H1 (cell line): ENCODE measurements at regions not wholly inside any gene's neighbourhood (a gene's known extent, or its start where the extent isn't known, plus 50 kb on each side); places are given as distances from the start of the nearest gene placed in this dataset.

Source experiments
- CTCF ChIA-PET: fragments of 300-600 bp; sonication (Branson Sonifier 250); formaldehyde crosslinking; loops from one replicate; lab custom pipeline; 2021; ENCODE audit not compliant: partially characterized antibody; lab: Charles Lee
- POLR2A ChIA-PET: fragments of 300-600 bp; sonication (Branson Sonifier 250); formaldehyde crosslinking; loops from one replicate; lab custom pipeline; 2021; ENCODE audit warnings: inconsistent platforms; ENCODE audit not compliant: partially characterized antibody; lab: Charles Lee
- DNase-seq, 2 experiments: peaks; one replicate each; pipeline versions ENCODE4 v3.0.0 to v3.0.0-alpha.2; 2010 to 2022; ENCODE audit warnings: low spot score in 2 of 2, low read depth in 1 of 2, mixed read lengths in 1 of 2
- FAIRE-seq: peaks from 2 replicates; lab custom pipeline; 2011; peaks lifted over from hg19 to GRCh38; lab: Jason Lieb, UNC
- H2AFZ ChIP-seq: 2 replicates; pipeline ENCODE4 v1.8.1; 2012; ENCODE audit warnings: low read length, inconsistent platforms
- H2AK5ac ChIP-seq: 2 replicates; pipeline ENCODE4 v1.6.1; 2013; ENCODE audit warnings: low read depth, low read length
- H2BK120ac ChIP-seq: replicated peaks from 2 replicates; pipeline ENCODE3; 2013; ENCODE audit warnings: low read depth, low read length, inconsistent platforms
- H2BK12ac ChIP-seq: 2 replicates; pipeline ENCODE4 v1.6.1; 2013; ENCODE audit warnings: low read depth, low read length
- H2BK15ac ChIP-seq: 2 replicates; pipeline ENCODE4 v1.6.1; 2013; ENCODE audit warnings: low read length
- H2BK20ac ChIP-seq: 2 replicates; pipeline ENCODE4 v1.6.1; 2013; ENCODE audit warnings: low read length
- H2BK5ac ChIP-seq: 2 replicates; pipeline ENCODE4 v1.6.1; 2013; ENCODE audit warnings: low read depth, low read length
- H3K14ac ChIP-seq: 2 replicates; pipeline ENCODE4 v1.6.1; 2013; ENCODE audit warnings: inconsistent platforms; ENCODE audit not compliant: insufficient read length
- H3K18ac ChIP-seq: 2 replicates; pipeline ENCODE4 v1.6.1; 2013; ENCODE audit warnings: low read length; ENCODE audit errors: extremely low read depth
- H3K23ac ChIP-seq: 2 replicates; pipeline ENCODE4 v1.6.1; 2013; ENCODE audit warnings: inconsistent platforms; ENCODE audit not compliant: insufficient read length
- H3K23me2 ChIP-seq: 2 replicates; pipeline ENCODE4 v1.6.1; 2013; ENCODE audit warnings: low read depth, low read length
- H3K27ac ChIP-seq: 2 replicates; pipeline ENCODE4 v1.6.1; 2011; ENCODE audit warnings: low read depth, low read length, inconsistent platforms
- H3K27me3 ChIP-seq, 4 experiments: replicated peaks in 1 of 4; 1 replicate in 1 of 4; 2 replicates in 3 of 4; pipeline versions ENCODE4 v1.6.1 to v1.8.1; 2011 to 2013; ENCODE audit warnings: low read length in 3 of 4, mild to moderate bottlenecking in 3 of 4, inconsistent platforms in 2 of 4, mixed read lengths in 2 of 4, moderate library complexity in 1 of 4; ENCODE audit not compliant: control insufficient read depth in 3 of 4, insufficient read depth in 3 of 4; ENCODE audit errors: extremely low read depth in 1 of 4
- H3K36me3 ChIP-seq, 4 experiments: 2 replicates each; pipeline versions ENCODE4 v1.6.1 to v1.8.1; 2011 to 2013; ENCODE audit warnings: mild to moderate bottlenecking in 4 of 4, low read length in 3 of 4, moderate library complexity in 2 of 4, control low read depth in 1 of 4, inconsistent platforms in 1 of 4; ENCODE audit not compliant: insufficient read depth in 4 of 4, control insufficient read depth in 2 of 4
- H3K4ac ChIP-seq: replicated peaks from 2 replicates; pipeline ENCODE3; 2013; ENCODE audit warnings: low read length, low read depth, mixed read lengths, inconsistent platforms; ENCODE audit not compliant: insufficient read length
- H3K4me1 ChIP-seq, 4 experiments: replicated peaks in 1 of 4; 1 replicate in 1 of 4; 2 replicates in 3 of 4; pipeline versions ENCODE4 v1.6.1 to v1.8.1; 2011 to 2013; ENCODE audit warnings: low read length in 3 of 4, inconsistent platforms in 2 of 4, mixed read lengths in 1 of 4; ENCODE audit not compliant: insufficient read depth in 4 of 4, control insufficient read depth in 3 of 4
- H3K4me2 ChIP-seq, 2 experiments: 2 replicates each; pipeline versions ENCODE4 v1.6.1 to v1.8.1; 2011 to 2013; ENCODE audit warnings: low read depth in 2 of 2, low read length in 2 of 2, control low read depth in 1 of 2, inconsistent platforms in 1 of 2, mild to moderate bottlenecking in 1 of 2; ENCODE audit not compliant: insufficient read depth in 1 of 2
- H3K4me3 ChIP-seq, 4 experiments: fragments of 200-600, 300-600 bp in 1 of 4; sonication (generic), shearing (Covaris generic), sonication (Bioruptor Twin) in 1 of 4; 2 replicates each; pipeline versions ENCODE4 v1.5.1 to v1.8.1; 2011 to 2016; ENCODE audit warnings: low read length in 4 of 4, low read depth in 3 of 4, control low read depth in 2 of 4, inconsistent platforms in 2 of 4, mild to moderate bottlenecking in 2 of 4, mixed read lengths in 1 of 4, moderate library complexity in 1 of 4; ENCODE audit not compliant: insufficient read depth in 2 of 4; ENCODE audit errors: extremely low read depth in 1 of 4
- H3K56ac ChIP-seq: replicated peaks from 2 replicates; pipeline ENCODE3; 2013; ENCODE audit warnings: low read depth, mild to moderate bottlenecking, mixed read lengths, low read length, inconsistent platforms; ENCODE audit not compliant: insufficient read length
- H3K79me1 ChIP-seq: 2 replicates; pipeline ENCODE4 v1.6.1; 2013; ENCODE audit warnings: low read depth, low read length, control low read depth
- H3K79me2 ChIP-seq, 2 experiments: 2 replicates each; pipeline versions ENCODE4 v1.6.1 to v1.8.1; 2012 to 2013; ENCODE audit warnings: low read length in 2 of 2, mild to moderate bottlenecking in 2 of 2, inconsistent platforms in 1 of 2; ENCODE audit not compliant: insufficient read depth in 2 of 2, control insufficient read depth in 1 of 2
- H3K9ac ChIP-seq, 4 experiments: replicated peaks in 1 of 4; 1 replicate in 1 of 4; 2 replicates in 3 of 4; pipeline versions ENCODE4 v1.6.1 to v1.8.1; 2011 to 2013; ENCODE audit warnings: low read depth in 3 of 4, low read length in 3 of 4, control low read depth in 2 of 4, mild to moderate bottlenecking in 2 of 4, moderate library complexity in 2 of 4, inconsistent platforms in 1 of 4; ENCODE audit errors: extremely low read depth in 1 of 4
- H3K9me3 ChIP-seq, 2 experiments: 2 replicates each; pipeline versions ENCODE4 v1.6.1 to v1.8.1; 2012 to 2013; ENCODE audit warnings: mild to moderate bottlenecking in 2 of 2, moderate library complexity in 2 of 2, control low read depth in 1 of 2, inconsistent platforms in 1 of 2, low read depth in 1 of 2, low read length in 1 of 2, mixed read lengths in 1 of 2; ENCODE audit not compliant: insufficient read depth in 2 of 2
- H4K20me1 ChIP-seq, 2 experiments: replicated peaks in 1 of 2; 2 replicates each; pipeline versions ENCODE3 to v1.8.1; 2011 to 2013; ENCODE audit warnings: inconsistent platforms in 2 of 2, low read length in 2 of 2, mild to moderate bottlenecking in 1 of 2; ENCODE audit not compliant: insufficient read depth in 2 of 2, control insufficient read depth in 1 of 2
- H4K5ac ChIP-seq: 2 replicates; pipeline ENCODE4 v1.6.1; 2013; ENCODE audit warnings: low read length, low read depth, mixed read lengths, inconsistent platforms; ENCODE audit not compliant: insufficient read length
- H4K8ac ChIP-seq: 2 replicates; pipeline ENCODE4 v1.8.0; 2013; ENCODE audit warnings: mild to moderate bottlenecking, moderate library complexity, low read length, inconsistent platforms; ENCODE audit not compliant: insufficient read depth; ENCODE audit errors: extremely low read depth
- H4K91ac ChIP-seq: replicated peaks from 2 replicates; pipeline ENCODE3; 2013; ENCODE audit warnings: low read length, mixed read lengths, inconsistent platforms; ENCODE audit not compliant: insufficient read length
- BACH1 ChIP-seq: IDR thresholded peaks from 2 replicates; pipeline ENCODE4 v1.6.1; 2012; ENCODE audit warnings: low read length, improper control_type of control experiment
- CBX8 ChIP-seq: fragments of 300-800, 300-1000 bp; sonication (generic); IDR thresholded peaks from 2 replicates; pipeline ENCODE4 v1.7.1; 2016; ENCODE audit warnings: low read depth, low read length, borderline replicate concordance
- E2F6 ChIP-seq: IDR thresholded peaks from 2 replicates; pipeline ENCODE4 v1.6.1; 2012; ENCODE audit warnings: inconsistent platforms
- JUND ChIP-seq: IDR thresholded peaks from 2 replicates; pipeline ENCODE4 v1.6.1; 2011; ENCODE audit warnings: mild to moderate bottlenecking, improper control_type of control experiment, low read length
- KDM4A ChIP-seq: IDR thresholded peaks from one replicate; pipeline ENCODE4 v1.7.1; 2012; ENCODE audit warnings: low read depth, mild to moderate bottlenecking, moderate library complexity, low read length, inconsistent platforms; ENCODE audit not compliant: severe bottlenecking
- NRF1 ChIP-seq: IDR thresholded peaks from 2 replicates; pipeline ENCODE4 v1.6.1; 2011; ENCODE audit warnings: mild to moderate bottlenecking, low read depth, low read length, improper control_type of control experiment
- POLR2AphosphoS5 ChIP-seq: IDR thresholded peaks from 2 replicates; pipeline ENCODE4 v1.6.1; 2011; ENCODE audit warnings: low read depth, low read length
- POU5F1 ChIP-seq: IDR thresholded peaks from 2 replicates; pipeline ENCODE4 v1.6.1; 2011; ENCODE audit warnings: low read depth, mild to moderate bottlenecking, low read length, moderate library complexity
- RAD21 ChIP-seq, 2 experiments: IDR thresholded peaks in 1 of 2; conservative IDR thresholded peaks in 1 of 2; 2 replicates each; pipeline ENCODE4 v1.6.1; 2011; ENCODE audit warnings: low read depth in 2 of 2, low read length in 2 of 2, improper control_type of control experiment in 1 of 2, inconsistent platforms in 1 of 2, mild to moderate bottlenecking in 1 of 2, moderate library complexity in 1 of 2
- RFX5 ChIP-seq: IDR thresholded peaks from 2 replicates; pipeline ENCODE4 v1.6.1; 2011; ENCODE audit warnings: low read depth, low read length, improper control_type of control experiment, borderline replicate concordance

- TF ChIP-seq KDM4A (no peak), RFX5 (no peak), POU5F1 (no peak), E2F6 (no peak), NRF1 (no peak), JUND (no peak), RAD21 (IDR thresholded peaks at IDR 0.05 in 1 of 2, conservative IDR thresholded peaks at IDR 0.05 in 1 of 2; ENCODE audit: low read depth in 2 of 2, low read length in 2 of 2) (no peak), POLR2AphosphoS5 (no peak), BACH1 (no peak), CBX8 (no peak)
- TF ChIP-seq, all 59 proteins: peak for 0
These were observed 62.9 kb upstream of the ERG start for GRCh38 chr21:38561205-38561604.

More at GRCh38 chr21:38561205-38561604, 62.9 kb upstream of the ERG start:
- no peak overlapping the region for H3K27ac ChIP-seq
- H4K8ac ChIP-seq: no peak overlapping the region
- no peaks in the 10 kb centered on the region for H4K20me1 ChIP-seq
- H3K36me3 ChIP-seq: no peaks in the 10 kb centered on the region
- no peak overlapping the region for H2BK5ac ChIP-seq
- no peak overlapping the region for H3K4ac ChIP-seq
- H2BK120ac ChIP-seq: no peak overlapping the region
- H3K14ac ChIP-seq: no peak overlapping the region
- no peaks in the 10 kb centered on the region for H3K27me3 ChIP-seq
- H3K18ac ChIP-seq: no peak overlapping the region
- H4K5ac ChIP-seq: no peak overlapping the region
- H3K4me2 ChIP-seq: no peak overlapping the region
- H3K4me3 ChIP-seq: no peak overlapping the region
- H2AFZ ChIP-seq: no peak overlapping the region
- H3K79me2 ChIP-seq: no peaks in the 10 kb centered on the region
- H3K23me2 ChIP-seq: no peaks in the 10 kb centered on the region; the same call in 1 of the 2 replicates
- CTCF ChIA-PET: no interaction called here
- H4K91ac ChIP-seq: no peak overlapping the region
- no peak overlapping the region for H2AK5ac ChIP-seq
- H3K56ac ChIP-seq: no peak overlapping the region
- no peak overlapping the region for H2BK15ac ChIP-seq
- no peak overlapping the region for H3K23ac ChIP-seq
- DNase-seq (no peak), FAIRE-seq (no peak)
- H3K9me3 ChIP-seq: no peaks in the 10 kb centered on the region
- no peaks in the 10 kb centered on the region; a peak in 1 of 7 replicates for H3K4me1 ChIP-seq
- H2BK20ac ChIP-seq: no peak overlapping the region
- POLR2A ChIA-PET: no interaction called here
- no peaks in the 10 kb centered on the region for H3K79me1 ChIP-seq
- H3K9ac ChIP-seq: no peak overlapping the region
- H2BK12ac ChIP-seq: no peak overlapping the region
